GM21381 (cell line): ENCODE measurements at regions not wholly inside any gene's neighbourhood (a gene's known extent, or its start where the extent isn't known, plus 50 kb on each side); places are given as distances from the start of the nearest gene placed in this dataset.

Experiments
- ATAC-seq: cut with Tn5 transposase; IDR thresholded peaks from one replicate; pipeline ENCODE4 v1.9.1; 2021; ENCODE audit warnings: mild to moderate bottlenecking, moderate library complexity; ENCODE audit not compliant: unreplicated experiment

- no peak for ATAC-seq
Measured at GRCh38 chr3:10695595-10696285, 120.3 kb upstream of the SLC6A11 start.

DNA sequence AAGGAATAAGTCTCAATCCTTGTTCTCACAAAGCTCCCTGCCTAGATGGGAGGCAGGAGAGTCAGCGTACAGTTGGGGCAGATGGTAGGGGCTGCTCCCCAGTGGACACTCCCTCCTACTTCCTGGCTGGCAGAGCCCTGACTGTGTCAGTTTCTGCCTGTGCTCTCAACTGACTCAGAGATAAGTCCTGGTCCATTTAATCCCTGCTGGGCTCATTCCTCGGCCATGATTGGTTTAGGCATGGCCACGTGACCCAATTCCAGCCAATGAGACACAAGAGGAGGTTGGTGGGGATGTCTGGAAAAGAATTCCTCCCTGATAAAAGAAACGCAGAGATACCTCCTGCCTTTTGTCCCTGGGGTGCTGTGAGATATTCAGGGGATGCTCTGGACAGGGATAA is 118.1 kb upstream of the SLC6A11 start:
- no peak for ATAC-seq

GRCh38 chr3:10700821-10701220 is 115.2 kb upstream of the SLC6A11 start:
- no peak for ATAC-seq

GRCh38 chr3:10702961-10703740 is 112.9 kb upstream of the SLC6A11 start:
- no peak for ATAC-seq

DNA sequence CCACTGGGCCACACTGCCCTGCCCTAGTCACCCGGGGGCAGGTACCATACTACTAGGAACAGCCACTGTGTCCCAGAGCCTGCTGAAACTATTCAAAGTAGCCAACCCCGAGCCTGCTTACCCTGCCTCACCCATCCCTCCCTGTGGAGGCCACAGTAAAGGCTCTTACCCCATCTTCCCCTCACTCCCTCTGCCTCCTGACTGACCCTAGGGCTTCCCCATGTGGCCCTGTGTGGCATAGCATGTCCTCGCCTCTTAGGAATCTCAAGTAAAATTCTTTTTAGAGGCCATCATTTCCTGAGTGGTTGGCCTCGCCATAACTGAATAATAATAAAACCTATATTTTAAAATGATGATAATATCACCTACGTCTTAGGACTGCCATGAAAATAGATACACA is 112.2 kb upstream of the SLC6A11 start:
- no peak for ATAC-seq

GRCh38 chr3:10706156-10706739 is 109.8 kb upstream of the SLC6A11 start:
- no peak for ATAC-seq

- no peak for ATAC-seq
Measured at GRCh38 chr3:10706740-10707399, 109.2 kb upstream of the SLC6A11 start.

- ATAC-seq, result no peak
Measured at GRCh38 chr3:10707400-10708215, 108.4 kb upstream of the SLC6A11 start.

GRCh38 chr3:10708216-10708893 is 107.7 kb upstream of the SLC6A11 start:
- ATAC-seq, result no peak

GRCh38 chr3:10709110-10709781 is 106.8 kb upstream of the SLC6A11 start:
- ATAC-seq, result no peak

DNA sequence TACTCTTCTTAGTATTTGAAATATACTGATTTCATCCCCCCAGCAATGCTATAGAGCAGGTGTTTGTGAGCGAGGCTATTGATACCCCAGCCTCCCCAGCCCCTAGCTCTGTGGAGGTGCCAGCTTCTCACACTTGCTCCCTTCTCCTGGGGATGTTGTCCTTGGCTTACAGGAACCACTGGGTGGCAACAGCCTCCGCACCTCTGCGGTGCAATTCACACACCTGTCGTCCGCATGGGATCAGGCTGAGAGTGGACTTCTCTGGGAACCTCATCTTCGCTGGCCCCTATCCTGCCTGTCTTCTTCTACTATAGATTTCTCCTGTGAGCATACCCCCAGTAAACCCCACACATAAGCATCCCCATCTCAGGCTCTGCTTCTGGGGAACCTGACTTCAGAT is 103.9 kb upstream of the SLC6A11 start:
- ATAC-seq, result no peak

GRCh38 chr3:10713656-10714055 is 102.4 kb upstream of the SLC6A11 start:
- no peak for ATAC-seq

GRCh38 chr3:10715886-10716285 is 100.1 kb upstream of the SLC6A11 start:
- ATAC-seq, result no peak

- ATAC-seq, result no peak
Measured at GRCh38 chr3:10716964-10717363, 99.1 kb upstream of the SLC6A11 start.

- ATAC-seq, result no peak
Measured at GRCh38 chr3:10717756-10718155, 98.3 kb upstream of the SLC6A11 start.

- ATAC-seq, result no peak
Measured at GRCh38 chr3:10721101-10721500, 94.9 kb upstream of the SLC6A11 start.

DNA sequence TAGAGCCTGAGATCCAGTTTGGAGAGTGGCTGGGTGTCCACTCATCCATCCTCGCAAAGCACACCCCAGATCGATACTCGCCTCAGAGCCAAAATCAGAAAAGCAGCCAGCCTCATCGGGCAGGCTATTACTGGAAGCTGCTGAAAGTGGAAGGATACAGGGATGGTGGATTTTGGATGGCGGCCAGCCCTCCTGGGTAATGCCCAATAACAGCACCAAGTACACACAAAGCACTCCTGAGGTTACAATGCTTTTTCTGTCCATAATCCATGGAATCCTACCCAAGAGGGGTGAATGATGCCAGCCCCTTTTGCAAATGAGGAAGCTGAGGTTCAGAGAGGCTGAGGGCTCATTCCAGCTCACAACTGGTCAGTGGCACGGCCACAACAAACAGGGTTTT is 93.1 kb upstream of the SLC6A11 start:
- ATAC-seq, result no peak

- no peak for ATAC-seq
Measured at GRCh38 chr3:10723991-10724390, 92.0 kb upstream of the SLC6A11 start.

DNA sequence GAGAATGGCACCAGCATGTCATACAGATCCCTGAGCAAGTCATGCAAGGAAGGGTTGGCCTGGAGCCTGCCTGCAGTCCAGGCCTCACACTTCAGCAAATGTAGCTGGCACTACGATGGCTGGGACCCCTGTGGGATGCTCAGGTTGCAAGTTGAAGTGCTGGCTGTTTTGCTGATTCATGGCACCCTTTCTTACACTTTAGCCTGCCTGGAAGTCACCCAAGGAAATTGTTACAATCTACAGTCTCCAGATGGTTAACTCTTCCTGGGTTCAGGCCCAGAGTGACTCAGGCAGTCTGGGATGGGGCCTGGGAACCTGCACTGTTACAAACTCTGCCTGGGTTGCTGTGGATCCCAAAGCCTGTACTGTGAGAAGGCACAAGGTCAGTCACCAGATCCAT is 91.0 kb upstream of the SLC6A11 start:
- no peak for ATAC-seq

DNA sequence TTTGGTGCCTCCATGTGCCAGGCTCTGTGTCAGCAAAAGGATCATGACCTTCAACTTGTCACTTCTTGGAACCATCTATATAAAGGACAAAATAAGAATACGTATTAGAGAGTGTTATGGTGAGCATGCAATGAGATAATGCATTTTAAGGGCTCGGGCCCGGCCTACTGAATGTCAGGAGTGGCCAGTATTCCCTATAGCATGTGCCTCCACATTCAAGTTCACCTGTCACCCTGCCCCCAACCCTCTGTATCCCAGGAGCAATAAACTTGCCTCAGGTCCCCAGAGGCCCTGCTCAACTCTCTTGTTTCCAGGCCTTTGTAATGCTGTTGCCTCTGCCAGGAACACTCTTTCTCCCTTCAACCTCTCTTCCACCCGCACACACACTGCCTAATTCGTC is 90.2 kb upstream of the SLC6A11 start:
- ATAC-seq, result no peak
